ENCODE measurements at regions not wholly inside any gene's neighbourhood (a gene's known extent, or its start where the extent isn't known, plus 50 kb on each side); places are given as distances from the start of the nearest gene placed in this dataset.

GRCh38 chr2:126966601-126967000 is 67.9 kb downstream of the TEX51 start:
- TF ChIP-seq CTCF (IDR thresholded peaks at IDR 0.05; ENCODE audit: extremely low read depth in 1 of 2, insufficient read depth in 1 of 2, low read depth in 1 of 2, low read length in 2 of 2): no peak
- TF ChIP-seq MYC (IDR thresholded peaks at IDR 0.05; ENCODE audit: low read depth, low read length): no peak
- no peak for TF ChIP-seq POLR2AphosphoS5 (IDR thresholded peaks at IDR 0.05; ENCODE audit: insufficient read depth, low read depth, low read length)
- TF ChIP-seq GATA2 (IDR thresholded peaks at IDR 0.05; ENCODE audit: insufficient read depth, insufficient read length, low read depth, low read length): no peak
